ENCODE measurements at regions not wholly inside any gene's neighbourhood (a gene's known extent, or its start where the extent isn't known, plus 50 kb on each side); places are given as distances from the start of the nearest gene placed in this dataset.

GRCh38 chr2:228731517-228731916, 539.6 kb downstream of the PID1 start:
- Mint-ChIP-seq H3K27me3 (no peaks in the 10 kb centered on the region), H3K27ac (no peak overlapping the region), H3K36me3 (ENCODE audit: insufficient read depth) (no peaks in the 10 kb centered on the region), H3K4me1 (ENCODE audit: low read depth) (no peaks in the 10 kb centered on the region), H3K4me3 (ENCODE audit: low read depth) (no peak overlapping the region), H3K9me3 (ENCODE audit: low read depth) (no peaks in the 10 kb centered on the region)
- DNase-seq (ENCODE audit: low spot score, unreplicated experiment) = no peak
- no peak for TF ChIP-seq CTCF (IDR thresholded peaks at IDR 0.05; ENCODE audit: unreplicated experiment)

- no peak overlapping the region for H3K4me3 Mint-ChIP-seq (ENCODE audit: low read depth)
- no peak for DNase-seq (ENCODE audit: low spot score, unreplicated experiment)
- no peaks in the 10 kb centered on the region for H3K9me3 Mint-ChIP-seq (ENCODE audit: low read depth)
- no peaks in the 10 kb centered on the region for H3K27me3 Mint-ChIP-seq
- H3K36me3 Mint-ChIP-seq (ENCODE audit: insufficient read depth) = no peaks in the 10 kb centered on the region
- no peak for TF ChIP-seq CTCF (IDR thresholded peaks at IDR 0.05; ENCODE audit: unreplicated experiment)
- H3K4me1 Mint-ChIP-seq (ENCODE audit: low read depth) = no peaks in the 10 kb centered on the region
- H3K27ac Mint-ChIP-seq = no peak overlapping the region
Observed at GRCh38 chr2:228728961-228729360, 542.1 kb downstream of the PID1 start.

GRCh38 chr2:228725031-228725430, 543.5 kb upstream of the SPHKAP start:
- TF ChIP-seq CTCF (IDR thresholded peaks at IDR 0.05; ENCODE audit: unreplicated experiment) = no peak
- Mint-ChIP-seq H3K9me3 (ENCODE audit: low read depth) (no peaks in the 10 kb centered on the region), H3K4me1 (ENCODE audit: low read depth) (no peaks in the 10 kb centered on the region), H3K36me3 (ENCODE audit: insufficient read depth) (no peaks in the 10 kb centered on the region), H3K4me3 (ENCODE audit: low read depth) (no peak overlapping the region), H3K27ac (no peak overlapping the region), H3K27me3 (no peaks in the 10 kb centered on the region)
- no peak for DNase-seq (ENCODE audit: low spot score, unreplicated experiment)

- no peak overlapping the region for H3K4me3 Mint-ChIP-seq (ENCODE audit: low read depth)
- H3K27me3 Mint-ChIP-seq = no peaks in the 10 kb centered on the region
- H3K27ac Mint-ChIP-seq = no peak overlapping the region
- no peak for DNase-seq (ENCODE audit: low spot score, unreplicated experiment)
- TF ChIP-seq CTCF (IDR thresholded peaks at IDR 0.05; ENCODE audit: unreplicated experiment) = no peak
- H3K4me1 Mint-ChIP-seq (ENCODE audit: low read depth) = no peaks in the 10 kb centered on the region
- H3K9me3 Mint-ChIP-seq (ENCODE audit: low read depth) = no peaks in the 10 kb centered on the region
- H3K36me3 Mint-ChIP-seq (ENCODE audit: insufficient read depth) = no peaks in the 10 kb centered on the region
Observed at GRCh38 chr2:228723599-228723998, 542.1 kb upstream of the SPHKAP start.

- no peaks in the 10 kb centered on the region for H3K36me3 Mint-ChIP-seq (ENCODE audit: insufficient read depth)
- H3K4me3 Mint-ChIP-seq (ENCODE audit: low read depth) = no peak overlapping the region
- no peaks in the 10 kb centered on the region for H3K27me3 Mint-ChIP-seq
- H3K27ac Mint-ChIP-seq = no peak overlapping the region
- no peak for TF ChIP-seq CTCF (IDR thresholded peaks at IDR 0.05; ENCODE audit: unreplicated experiment)
- H3K4me1 Mint-ChIP-seq (ENCODE audit: low read depth) = no peaks in the 10 kb centered on the region
- no peak for DNase-seq (ENCODE audit: low spot score, unreplicated experiment)
- no peaks in the 10 kb centered on the region for H3K9me3 Mint-ChIP-seq (ENCODE audit: low read depth)
Observed at GRCh38 chr2:228722311-228722710, 540.8 kb upstream of the SPHKAP start.

All from progenitor cell of endocrine pancreas (in vitro differentiated cells).